ENCODE measurements at regions not wholly inside any gene's neighbourhood (a gene's known extent, or its start where the extent isn't known, plus 50 kb on each side); places are given as distances from the start of the nearest gene placed in this dataset.

DNA sequence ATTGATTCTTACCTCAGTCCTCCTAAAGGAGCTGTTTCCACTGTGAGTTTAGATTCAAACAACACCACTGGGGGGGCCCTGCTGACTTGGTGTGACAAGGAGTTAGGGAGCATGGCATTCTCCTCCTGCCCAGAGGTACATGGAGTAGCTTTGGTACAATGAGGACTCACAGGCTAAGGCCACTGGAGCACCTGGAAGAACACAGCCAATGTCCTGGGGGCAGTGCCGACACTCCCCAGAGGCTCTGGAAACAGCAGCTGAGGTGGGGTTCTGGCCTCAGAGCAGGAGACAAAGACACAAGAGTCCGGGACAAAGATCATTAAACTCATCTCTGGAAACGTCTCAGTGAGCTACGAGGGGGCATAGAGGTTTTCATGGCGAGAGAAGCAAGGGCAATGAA, 69.7 kb upstream of the POMGNT2 start:
- Histone ChIP-seq H3K4me1 (ENCODE audit: control insufficient read depth, insufficient read depth, low read length) (no peaks in the 10 kb centered on the region), H3K27ac (ENCODE audit: low read depth, low read length) (no peak overlapping the region), H3K27me3 (ENCODE audit: control insufficient read depth, insufficient read depth, low read length, poor library complexity, severe bottlenecking) (no peaks in the 10 kb centered on the region), H3K9ac (ENCODE audit: extremely low read depth, low read length, poor library complexity, severe bottlenecking) (no peak overlapping the region), H3K9me3 (ENCODE audit: control insufficient read depth, low read length) (peaks cover 15% of the 10 kb centered on the region), H3K36me3 (ENCODE audit: control insufficient read depth, insufficient read depth, low read length) (no peaks in the 10 kb centered on the region), H3K4me3 (ENCODE audit: low read length) (no peak overlapping the region)
- no peaks in the 10 kb centered on the region for H3K36me3 Mint-ChIP-seq (ENCODE audit: low read depth)
- H3K27ac Mint-ChIP-seq, result no peak overlapping the region
- H3K27me3 Mint-ChIP-seq (ENCODE audit: insufficient read depth), result peaks cover under 1% of the 10 kb centered on the region
- peak; percentile 30 for DNase-seq
- WGBS, 2 experiments (ENCODE audit: insufficient coverage in 1 of 2, insufficient read length in 1 of 2), result 96 to 100% methylated on average over 3 to 5 of the region's 5 CpGs
- TF ChIP-seq, protein P1, sequence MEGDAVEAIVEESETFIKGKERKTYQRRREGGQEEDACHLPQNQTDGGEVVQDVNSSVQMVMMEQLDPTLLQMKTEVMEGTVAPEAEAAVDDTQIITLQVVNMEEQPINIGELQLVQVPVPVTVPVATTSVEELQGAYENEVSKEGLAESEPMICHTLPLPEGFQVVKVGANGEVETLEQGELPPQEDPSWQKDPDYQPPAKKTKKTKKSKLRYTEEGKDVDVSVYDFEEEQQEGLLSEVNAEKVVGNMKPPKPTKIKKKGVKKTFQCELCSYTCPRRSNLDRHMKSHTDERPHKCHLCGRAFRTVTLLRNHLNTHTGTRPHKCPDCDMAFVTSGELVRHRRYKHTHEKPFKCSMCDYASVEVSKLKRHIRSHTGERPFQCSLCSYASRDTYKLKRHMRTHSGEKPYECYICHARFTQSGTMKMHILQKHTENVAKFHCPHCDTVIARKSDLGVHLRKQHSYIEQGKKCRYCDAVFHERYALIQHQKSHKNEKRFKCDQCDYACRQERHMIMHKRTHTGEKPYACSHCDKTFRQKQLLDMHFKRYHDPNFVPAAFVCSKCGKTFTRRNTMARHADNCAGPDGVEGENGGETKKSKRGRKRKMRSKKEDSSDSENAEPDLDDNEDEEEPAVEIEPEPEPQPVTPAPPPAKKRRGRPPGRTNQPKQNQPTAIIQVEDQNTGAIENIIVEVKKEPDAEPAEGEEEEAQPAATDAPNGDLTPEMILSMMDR (conservative IDR thresholded peaks at IDR 0.05), result no peak
- no peaks in the 10 kb centered on the region for H3K4me1 Mint-ChIP-seq
- no peak overlapping the region for H3K4me3 Mint-ChIP-seq
- peaks cover 11% of the 10 kb centered on the region for H3K9me3 Mint-ChIP-seq

DNA sequence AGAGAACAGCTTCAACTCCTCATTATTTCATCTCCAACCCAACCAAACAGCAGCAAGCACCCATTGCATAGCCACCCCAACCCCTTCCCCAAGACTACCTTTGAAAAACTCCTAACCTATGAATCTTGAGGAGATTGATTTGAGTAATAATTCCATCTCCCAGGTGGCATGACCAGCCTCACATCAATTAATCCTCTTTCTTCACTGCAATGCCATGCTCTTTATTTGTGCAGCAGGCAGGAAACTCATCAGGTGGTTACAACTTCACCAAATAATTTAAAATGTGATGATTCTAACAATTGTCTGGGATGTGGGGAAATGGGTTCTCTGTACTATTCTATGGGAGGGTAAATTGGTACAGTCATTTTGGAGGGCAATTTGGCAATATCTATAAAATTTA, 68.1 kb upstream of the POMGNT2 start:
- no peak for DNase-seq
- Histone ChIP-seq H3K9ac (ENCODE audit: extremely low read depth, low read length, poor library complexity, severe bottlenecking) (no peak overlapping the region), H3K9me3 (ENCODE audit: control insufficient read depth, low read length) (peaks cover 15% of the 10 kb centered on the region), H3K27me3 (ENCODE audit: control insufficient read depth, insufficient read depth, low read length, poor library complexity, severe bottlenecking) (no peaks in the 10 kb centered on the region), H3K4me3 (ENCODE audit: low read length) (no peak overlapping the region), H3K36me3 (ENCODE audit: control insufficient read depth, insufficient read depth, low read length) (no peaks in the 10 kb centered on the region), H3K27ac (ENCODE audit: low read depth, low read length) (no peak overlapping the region), H3K4me1 (ENCODE audit: control insufficient read depth, insufficient read depth, low read length) (no peaks in the 10 kb centered on the region)
- Mint-ChIP-seq H3K27me3 (ENCODE audit: insufficient read depth) (peaks cover 2% of the 10 kb centered on the region), H3K4me3 (no peak overlapping the region), H3K4me1 (no peaks in the 10 kb centered on the region), H3K27ac (no peak overlapping the region), H3K36me3 (ENCODE audit: low read depth) (no peaks in the 10 kb centered on the region), H3K9me3 (peaks cover 11% of the 10 kb centered on the region)
- TF ChIP-seq, protein P1 (conservative IDR thresholded peaks at IDR 0.05), result no peak

DNA sequence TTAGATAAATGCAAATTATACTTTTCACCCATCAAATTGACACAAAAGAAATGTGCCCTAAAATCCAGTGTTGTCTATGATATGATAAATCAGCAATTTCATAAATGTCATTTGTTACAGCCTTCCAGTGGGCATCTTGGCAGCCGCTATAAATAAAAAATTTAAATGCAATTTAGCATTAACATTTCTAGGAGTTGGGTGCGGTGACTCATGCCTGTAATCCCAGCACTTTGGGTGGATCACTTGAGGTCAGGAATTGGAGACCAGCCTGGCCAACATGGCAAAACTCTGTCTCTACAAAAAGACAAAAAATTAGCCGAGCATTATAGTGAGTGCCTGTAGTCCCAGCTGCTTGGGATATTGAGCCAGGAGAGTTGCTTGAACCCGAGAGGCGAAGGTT, 65.9 kb upstream of the POMGNT2 start:
- H3K27me3 ChIP-seq (ENCODE audit: control insufficient read depth, insufficient read depth, low read length, poor library complexity, severe bottlenecking), result no peaks in the 10 kb centered on the region
- no peak overlapping the region for H3K27ac ChIP-seq (ENCODE audit: low read depth, low read length)
- no peak overlapping the region for H3K9ac ChIP-seq (ENCODE audit: extremely low read depth, low read length, poor library complexity, severe bottlenecking)
- WGBS, 2 experiments (ENCODE audit: insufficient coverage in 1 of 2, insufficient read length in 1 of 2), result 92% methylated on average over 3 to 5 of the region's 5 CpGs
- H3K36me3 ChIP-seq (ENCODE audit: control insufficient read depth, insufficient read depth, low read length), result no peaks in the 10 kb centered on the region
- H3K9me3 ChIP-seq (ENCODE audit: control insufficient read depth, low read length), result peaks cover 18% of the 10 kb centered on the region
- Mint-ChIP-seq H3K4me3 (no peak overlapping the region), H3K9me3 (peaks cover 15% of the 10 kb centered on the region), H3K27me3 (ENCODE audit: insufficient read depth) (peaks cover 2% of the 10 kb centered on the region), H3K4me1 (no peaks in the 10 kb centered on the region), H3K36me3 (ENCODE audit: low read depth) (no peaks in the 10 kb centered on the region), H3K27ac (no peak overlapping the region)
- TF ChIP-seq, protein P1 (conservative IDR thresholded peaks at IDR 0.05), result no peak
- no peak overlapping the region for H3K4me3 ChIP-seq (ENCODE audit: low read length)
- H3K4me1 ChIP-seq (ENCODE audit: control insufficient read depth, insufficient read depth, low read length), result no peaks in the 10 kb centered on the region
- DNase-seq, result no peak

All from endodermal cell (in vitro differentiated cells).